Hypothalamus (tissue), 51 donors: ENCODE measurements at regions not wholly inside any gene's neighbourhood (a gene's known extent, or its start where the extent isn't known, plus 50 kb on each side); places are given as distances from the start of the nearest gene placed in this dataset.
"Not testable (repeated sequence)": the region's sequence is repeated elsewhere in the genome, so short reads cannot be mapped to it uniquely, and the experiment has no call there.

Source experiments
- DNase-seq, 51 donors: peaks; one replicate each; lab custom pipeline; 2025; lab: John Stamatoyannopoulos, UW

DNA sequence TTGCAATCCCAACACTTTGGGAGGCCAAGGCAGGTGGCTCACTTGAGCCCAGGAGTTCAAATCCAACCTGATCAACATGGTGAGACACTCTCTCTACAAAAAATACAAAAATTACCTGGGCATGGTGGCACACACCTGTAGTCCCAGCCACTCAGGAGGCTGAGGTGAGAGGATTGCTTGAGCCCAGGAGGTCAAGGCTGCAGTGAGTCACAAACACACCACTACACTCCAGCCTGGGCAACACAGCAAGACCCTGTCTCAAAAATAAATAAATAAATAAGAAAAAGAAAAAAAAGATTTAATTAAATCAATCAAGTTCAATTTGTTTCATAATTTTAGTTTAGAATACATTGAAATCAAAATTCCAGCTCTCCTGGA is 242.2 kb downstream of the LY86 start:
- DNase-seq: not testable (repeated sequence)

DNA sequence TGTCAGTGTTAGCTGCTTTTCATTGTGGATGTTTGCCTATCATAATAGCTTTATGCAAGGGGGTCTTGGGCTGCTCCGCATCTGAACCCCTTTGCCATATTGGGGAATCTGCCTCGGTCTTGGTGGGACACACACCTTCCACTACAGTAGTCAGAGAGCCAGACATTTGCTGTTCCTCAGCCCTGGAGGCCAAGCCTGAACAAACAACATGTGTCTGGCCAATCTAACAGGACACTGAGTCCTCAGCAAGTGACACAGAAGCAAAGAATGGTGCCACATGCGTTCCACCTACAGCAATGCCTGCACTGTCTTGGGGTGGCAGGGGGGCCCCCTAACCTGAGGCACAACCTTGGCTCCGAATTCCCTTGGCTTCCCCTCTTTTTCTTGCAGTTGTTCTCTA is 243.9 kb downstream of the LY86 start:
- no peak for DNase-seq

DNA sequence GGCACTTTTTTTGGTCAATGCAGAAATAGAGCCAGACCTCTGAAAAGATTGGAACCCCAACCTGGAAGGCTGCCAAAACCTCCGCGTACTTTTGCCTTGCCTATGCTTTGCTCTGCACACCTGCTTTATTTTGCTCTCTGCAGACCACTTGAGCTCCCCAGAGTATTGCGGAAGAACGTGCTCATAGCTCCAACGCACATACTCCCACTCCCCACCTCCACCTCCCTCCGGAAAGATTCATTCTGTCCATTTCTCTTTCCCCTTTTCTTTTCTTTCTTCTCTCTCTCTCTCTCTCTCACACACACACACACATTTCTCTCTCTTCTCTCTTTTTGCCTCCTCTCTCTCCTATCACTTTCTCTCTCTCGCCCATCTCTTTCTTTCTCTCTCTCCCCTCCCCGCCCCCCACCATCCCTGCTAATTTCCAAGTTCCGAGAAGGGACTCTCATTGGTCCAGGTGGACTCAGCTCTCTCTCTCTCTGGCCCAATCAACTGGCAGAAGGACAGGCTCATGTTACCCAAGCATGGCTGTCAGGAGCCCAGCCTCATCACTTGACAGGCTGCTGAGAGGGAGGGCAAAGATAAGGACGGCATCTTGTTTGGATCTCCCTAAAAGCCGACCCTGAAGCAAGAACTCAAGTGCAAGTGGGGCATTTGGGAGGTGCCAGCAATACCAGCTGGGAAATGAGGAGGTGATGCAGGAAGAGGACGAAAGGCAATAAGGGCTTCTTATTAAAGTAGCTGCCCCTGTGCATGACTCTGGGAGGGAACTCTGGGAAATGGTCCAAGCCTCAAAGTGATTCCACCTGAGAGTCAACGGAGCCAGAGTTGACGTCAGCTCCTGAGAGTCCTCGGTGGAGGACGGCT is 246.1 kb downstream of the LY86 start:
- DNase-seq: no peak

DNA sequence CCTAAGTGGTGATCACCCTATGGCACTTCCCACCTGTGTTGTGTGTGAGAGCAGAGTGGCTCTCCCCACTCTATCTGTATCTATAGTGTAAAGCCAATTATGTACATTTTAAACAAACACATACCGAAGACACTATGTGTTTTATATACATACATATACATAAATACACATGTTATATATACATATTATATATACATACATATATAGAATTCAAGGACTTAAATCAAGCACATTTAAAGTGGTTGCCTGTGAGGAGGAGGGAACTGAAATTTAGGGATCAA is 246.6 kb downstream of the LY86 start:
- no peak for DNase-seq

DNA sequence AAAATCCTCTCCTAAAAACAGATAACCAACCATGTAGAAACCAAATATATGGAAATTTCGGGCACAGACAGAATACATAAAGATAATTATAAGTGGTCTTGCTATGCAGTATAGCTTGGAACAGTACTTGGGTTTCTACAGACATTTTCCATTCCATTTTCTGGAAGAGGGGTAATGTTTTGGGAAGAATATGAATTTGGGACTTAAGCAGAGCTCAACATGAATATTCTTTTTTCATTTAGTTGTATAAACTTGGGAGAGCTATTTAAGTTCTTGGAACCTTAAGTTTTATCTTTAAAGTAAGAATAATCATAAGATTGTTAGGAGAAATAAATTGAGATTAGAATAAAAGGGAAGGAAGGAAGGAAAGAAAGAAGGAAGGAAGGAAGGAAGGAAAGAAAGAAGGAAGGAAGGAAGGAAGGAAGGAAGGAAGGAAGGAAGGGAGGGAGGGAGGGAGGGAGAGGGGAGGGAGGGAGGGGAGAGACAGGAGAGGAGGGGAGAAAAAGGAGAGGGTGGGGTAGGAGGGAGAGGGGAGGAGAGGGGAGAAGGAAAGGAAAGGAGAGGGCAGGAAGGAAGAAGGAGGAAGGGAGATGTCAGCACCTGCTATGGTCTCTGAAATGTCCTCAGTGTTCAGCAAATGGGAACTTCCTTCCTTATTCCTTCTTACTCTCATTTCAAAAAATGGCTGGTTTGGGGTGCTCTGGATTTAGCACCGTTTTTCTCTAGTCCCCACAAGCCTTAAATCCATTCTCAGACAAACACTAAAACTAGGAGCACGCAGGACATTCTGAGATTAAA is 248.3 kb downstream of the LY86 start:
- DNase-seq: no peak

DNA sequence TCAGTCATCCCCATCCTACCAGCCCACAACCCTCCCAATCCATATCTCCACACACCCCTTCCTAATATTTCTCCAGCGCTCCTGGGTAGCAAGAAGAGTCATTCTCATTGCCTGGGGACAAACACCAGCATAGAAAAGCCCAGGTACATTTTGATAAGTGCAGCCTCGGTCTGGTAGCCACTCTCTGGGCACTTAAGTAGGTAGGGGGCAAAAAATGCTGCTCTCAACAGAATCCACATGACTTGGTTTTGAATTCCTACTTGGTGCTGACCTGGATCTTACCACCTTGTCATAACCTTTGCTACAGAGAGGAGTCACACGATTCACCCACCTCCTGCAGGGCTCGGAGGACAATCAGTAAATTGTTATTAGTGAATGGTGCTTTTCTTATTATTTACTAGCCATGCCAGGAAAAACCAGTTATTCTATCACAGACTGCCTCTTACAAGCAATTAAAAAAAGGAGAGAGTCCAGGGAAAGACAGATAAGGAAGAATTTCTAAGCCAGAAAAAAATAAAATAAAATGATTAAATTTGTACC is 249.1 kb downstream of the LY86 start:
- DNase-seq: no peak

DNA sequence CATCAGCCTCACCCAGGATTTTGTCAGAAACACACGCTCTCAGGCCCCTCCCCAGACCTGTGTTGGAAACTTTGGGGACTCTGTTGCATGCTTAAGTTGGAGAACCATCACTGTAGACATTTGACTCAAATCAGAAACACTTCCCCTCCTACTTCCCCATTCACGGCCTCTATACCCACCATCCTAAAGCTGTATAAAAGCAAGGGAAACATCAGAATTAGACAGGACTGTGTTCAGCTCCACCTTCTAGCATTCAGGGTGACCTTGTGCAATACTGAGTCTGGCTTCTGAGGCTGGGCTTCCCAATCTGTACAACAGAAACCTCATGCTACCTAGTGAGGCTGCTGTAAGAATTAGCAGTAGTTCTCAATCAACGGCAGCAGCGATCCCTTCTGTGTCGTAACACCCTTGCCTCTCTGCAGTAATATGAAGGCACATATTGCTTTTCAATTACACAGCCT is 252.3 kb downstream of the LY86 start:
- DNase-seq: peak in 1 of 51 donors; percentile 4

DNA sequence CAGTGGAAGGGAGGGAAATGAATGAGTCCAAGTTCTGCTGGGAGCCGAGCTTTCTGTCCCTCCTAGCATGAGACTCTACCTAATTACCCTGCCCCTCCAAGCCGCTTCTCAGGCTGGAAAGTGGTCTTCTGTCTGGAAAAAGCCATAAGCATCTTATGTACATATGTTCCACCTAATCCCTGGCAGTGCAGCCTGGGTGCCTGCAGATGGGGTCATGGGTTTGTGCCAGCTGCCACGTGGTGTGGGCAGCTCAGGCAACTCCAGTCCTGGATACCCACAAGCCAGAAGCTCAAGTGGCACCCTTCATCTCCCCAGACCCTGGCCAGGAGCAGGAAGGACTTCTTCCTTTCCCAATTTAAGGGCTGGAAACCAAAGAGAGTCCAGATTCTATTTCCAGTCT is 253.1 kb downstream of the LY86 start:
- no peak for DNase-seq

DNA sequence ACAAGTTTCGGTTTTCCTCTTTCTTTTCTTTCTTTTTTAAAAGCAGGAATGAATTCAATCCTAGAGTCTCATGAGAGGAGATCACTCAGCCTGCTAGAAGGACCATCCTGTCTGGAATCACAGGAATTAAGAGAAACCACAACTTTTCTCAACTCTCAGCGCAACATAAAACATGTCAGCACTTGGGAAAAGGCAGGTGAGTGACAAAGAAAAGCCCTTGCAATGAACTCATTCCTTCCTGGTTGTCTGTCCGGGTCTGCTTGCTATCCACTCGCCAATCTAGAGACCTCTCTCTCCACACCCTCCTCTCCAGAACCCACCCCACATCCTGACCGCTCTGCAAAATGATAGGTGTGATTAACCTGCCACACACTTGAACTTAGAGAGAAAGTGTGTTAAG is 253.8 kb downstream of the LY86 start:
- DNase-seq: no peak

DNA sequence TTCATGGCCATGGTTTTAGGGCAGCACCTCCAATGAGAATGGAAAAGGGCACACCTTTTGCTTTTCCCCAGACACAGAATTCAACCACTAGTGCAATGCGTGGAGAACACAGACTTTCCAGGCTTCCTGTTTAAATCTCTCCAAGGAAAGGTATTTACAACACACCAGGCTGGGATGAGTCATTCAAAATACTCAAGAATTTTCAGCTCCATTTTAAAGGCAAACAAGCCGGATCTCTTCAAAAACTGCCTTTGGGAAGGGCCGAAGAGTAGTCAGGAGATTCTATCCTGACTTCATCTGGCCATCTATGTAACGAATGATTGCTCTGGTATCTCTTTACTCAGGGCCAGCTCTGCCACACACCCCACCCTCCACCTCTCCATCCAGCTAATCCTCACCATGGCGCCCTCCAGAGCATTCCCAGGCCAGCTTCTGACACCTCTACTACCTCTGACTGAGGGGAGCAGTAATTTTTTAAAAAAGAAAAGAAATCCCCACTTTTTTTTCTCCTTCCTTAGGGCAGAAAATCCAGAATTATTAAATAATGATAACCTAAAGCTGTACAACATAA is 254.6 kb downstream of the LY86 start:
- DNase-seq: no peak

DNA sequence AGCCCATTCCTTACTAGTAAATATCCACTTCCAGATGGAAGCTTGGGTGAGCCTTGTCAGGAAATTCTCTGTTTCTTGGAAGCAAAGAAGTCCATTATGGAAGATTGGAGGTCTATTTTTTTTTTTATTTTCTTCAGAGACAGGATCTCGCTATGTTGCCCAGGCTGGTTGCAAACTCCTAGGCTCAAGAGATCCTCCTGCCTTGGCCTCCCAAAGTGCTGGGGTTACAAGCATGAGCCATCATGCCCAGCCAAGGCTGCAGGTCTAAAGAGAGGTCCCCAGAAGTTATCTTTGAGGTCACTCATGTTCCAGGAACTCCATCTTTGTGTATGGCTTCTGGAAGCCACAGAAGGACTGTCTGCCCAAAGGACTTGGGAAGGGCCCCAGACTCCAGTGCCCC is 255.3 kb downstream of the LY86 start:
- DNase-seq: no peak

DNA sequence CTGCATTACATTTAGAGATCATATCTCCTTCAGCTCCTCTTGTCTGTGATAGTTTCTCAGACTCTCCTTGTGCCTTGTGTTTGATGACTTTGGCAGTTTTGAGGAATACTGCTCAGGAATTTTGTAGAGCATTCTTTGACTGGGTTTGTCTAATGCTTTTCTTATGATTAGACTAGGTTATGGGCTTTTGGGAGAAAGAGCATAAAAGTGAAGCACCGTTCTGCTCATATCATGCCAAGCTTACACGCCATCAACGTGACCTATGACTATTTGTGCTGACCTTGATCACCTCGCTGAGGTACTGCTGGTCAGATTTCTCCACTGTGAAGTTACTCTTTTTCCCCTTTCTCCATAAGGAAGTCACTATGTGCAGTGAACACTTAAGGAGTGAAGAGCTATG is 256.0 kb downstream of the LY86 start:
- DNase-seq: no peak

DNA sequence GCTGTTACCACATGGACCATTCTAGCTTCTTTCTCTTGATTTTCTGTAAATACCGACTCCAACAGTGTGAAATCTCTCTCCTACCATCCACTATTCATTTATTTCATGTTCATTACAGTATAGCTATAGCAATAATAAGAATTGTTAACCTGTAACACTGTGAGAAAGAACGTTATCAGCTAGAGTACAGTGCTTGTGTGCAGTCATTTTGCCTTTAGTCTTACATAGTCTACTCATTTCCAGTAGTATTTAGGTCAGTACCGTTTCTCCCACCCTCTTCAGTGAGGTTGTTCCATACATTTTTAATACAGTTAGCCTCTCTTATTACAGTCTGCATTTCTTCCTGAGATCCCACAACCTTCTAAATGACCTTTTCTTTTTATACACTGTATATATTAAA is 257.1 kb downstream of the LY86 start:
- DNase-seq: no peak

DNA sequence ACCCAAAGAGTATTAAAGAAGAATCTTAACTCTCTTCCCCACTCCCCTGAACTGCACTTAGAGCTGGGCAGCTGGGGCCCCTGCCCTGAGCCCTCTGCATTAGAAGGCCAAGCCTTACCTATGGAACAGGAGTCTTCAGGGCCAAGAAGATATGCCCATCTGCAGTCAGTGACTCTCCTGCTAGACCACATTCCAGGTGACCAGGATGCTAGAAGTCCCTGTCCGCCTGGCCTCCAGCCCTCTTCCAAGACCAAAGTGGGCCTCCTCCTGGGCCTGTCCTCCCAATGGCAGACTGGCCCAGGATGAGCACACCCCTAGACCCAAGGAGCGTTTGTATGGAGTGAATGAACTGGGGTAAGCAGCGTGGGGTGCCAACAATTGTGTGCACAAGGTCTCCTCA is 259.1 kb downstream of the LY86 start:
- DNase-seq: no peak

DNA sequence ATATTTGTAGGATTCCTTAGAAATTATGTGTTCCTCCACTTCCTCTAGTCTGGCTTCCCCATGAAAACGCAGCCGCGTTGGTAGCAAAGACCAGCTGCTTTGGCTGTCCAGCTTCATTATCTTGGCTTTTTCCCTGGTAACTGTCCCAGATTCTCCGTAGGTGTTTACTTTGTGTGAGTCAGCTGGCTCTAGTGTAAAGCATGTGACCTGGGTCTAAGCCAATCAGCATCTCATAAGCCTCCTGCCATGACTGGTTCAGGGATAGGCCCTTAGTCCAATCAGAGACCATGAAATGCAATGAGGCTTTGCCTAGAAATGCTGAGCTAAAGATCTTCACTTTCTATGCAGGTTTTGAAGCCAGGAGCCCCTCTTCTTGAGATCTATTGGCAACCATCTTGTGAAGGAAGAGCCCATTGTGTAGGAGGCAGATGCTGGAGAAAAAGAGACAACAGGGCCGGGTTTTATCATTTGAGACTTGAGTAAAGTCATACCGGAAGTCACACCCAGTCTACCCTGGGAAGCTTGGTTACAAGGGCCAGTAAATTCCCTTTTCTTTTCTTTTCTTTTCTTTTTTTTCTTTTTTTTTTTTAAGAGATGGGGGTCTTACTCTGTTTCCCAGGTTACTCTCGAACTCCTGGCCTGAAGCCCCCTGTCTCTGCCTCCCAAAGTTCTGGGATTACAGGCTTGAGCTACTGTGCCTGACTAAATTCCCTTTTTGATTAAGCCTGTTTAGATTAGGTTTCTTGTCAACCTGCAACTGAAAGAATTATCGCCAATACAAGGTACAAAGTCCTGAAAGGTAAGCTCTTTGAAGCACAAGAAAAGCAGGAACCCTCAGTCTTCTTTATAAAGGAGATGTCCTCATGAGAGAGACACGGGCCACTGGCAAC is 256.5 kb upstream of the RREB1 start:
- DNase-seq: peak in 7 of 51 donors; percentile 2 to 26 (median 16)

DNA sequence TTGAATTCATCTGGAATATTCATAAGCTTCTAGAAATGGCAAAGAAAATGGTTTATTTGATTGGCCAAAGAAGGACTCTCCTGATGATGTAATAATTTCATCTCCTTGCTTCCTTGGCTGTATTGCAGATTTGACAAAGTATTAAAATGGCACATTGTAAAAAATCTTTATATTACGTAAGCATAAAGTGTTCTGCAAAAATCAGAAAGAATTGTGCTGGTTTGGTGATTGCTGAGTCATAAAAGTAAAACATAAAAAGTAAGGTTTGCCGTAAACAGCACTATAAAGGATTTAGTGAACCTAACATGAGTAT is 255.9 kb upstream of the RREB1 start:
- no peak for DNase-seq

DNA sequence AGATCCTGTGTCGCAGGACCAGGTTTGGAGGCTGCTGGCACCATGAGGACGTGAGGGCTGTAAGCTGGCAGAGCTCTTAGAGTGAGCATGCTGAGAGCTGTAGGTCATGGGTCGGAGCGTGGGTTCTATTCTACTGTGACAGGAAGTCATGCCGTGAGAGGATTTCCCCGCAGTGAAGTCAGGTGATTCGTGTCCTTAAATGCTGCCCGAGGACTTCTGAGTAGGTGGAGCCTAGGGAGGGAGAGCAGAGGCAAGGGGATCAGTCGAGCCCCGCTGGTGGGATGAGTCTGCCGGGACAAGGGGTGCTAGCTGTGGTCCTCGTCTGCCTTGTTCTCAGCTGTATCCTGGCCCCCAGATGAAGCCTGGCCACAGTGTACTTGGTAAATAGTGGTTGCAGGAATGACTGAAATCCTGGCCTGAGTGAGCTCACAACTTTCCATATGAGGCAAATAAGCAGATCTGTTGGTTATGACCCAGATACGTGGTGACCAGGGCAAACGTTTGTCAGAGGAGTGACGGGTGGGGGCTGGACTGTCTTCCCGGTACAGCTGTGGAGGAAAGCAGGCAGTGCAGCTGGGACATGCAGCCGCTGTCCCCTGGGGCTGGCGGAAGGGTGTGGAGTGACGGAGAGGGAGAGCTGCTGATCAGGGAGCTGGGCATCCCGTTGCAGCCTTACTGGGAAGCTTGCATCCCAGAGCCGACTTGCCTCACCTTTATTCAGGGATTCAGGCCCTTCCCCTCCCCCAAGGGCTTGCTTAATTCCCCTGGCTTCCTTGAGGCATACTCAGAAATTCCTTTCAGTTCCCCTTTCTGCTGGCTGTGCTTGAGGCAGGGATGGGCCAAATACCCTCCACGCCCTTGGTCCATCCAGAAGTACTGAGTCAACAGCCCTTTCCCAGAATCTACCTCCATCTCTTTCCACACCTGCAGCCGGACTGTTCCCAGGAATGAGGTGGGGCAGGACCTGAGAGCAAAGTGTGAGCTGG is 250.9 kb upstream of the RREB1 start:
- peak in 11 of 51 donors; percentile 3 to 34 (median 16) for DNase-seq

DNA sequence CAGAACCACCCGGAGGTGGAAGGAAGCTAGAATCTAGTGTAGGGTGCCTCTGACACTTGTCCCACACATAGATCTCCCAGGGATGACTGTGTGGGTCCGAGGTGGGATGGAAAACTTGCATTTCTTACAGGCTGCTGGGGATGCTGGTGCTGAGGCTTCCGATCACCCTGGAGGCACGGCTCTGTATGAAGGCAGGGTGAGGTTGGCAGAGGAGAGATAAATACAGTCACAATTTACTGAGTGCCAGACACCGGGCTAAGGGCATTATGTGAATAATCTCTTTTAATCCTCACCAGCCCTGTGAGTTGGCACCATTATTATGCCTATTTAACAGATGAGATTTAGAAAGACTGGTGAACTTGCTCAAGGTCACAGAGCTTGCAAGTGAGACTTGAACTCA is 250.2 kb upstream of the RREB1 start:
- DNase-seq: no peak

DNA sequence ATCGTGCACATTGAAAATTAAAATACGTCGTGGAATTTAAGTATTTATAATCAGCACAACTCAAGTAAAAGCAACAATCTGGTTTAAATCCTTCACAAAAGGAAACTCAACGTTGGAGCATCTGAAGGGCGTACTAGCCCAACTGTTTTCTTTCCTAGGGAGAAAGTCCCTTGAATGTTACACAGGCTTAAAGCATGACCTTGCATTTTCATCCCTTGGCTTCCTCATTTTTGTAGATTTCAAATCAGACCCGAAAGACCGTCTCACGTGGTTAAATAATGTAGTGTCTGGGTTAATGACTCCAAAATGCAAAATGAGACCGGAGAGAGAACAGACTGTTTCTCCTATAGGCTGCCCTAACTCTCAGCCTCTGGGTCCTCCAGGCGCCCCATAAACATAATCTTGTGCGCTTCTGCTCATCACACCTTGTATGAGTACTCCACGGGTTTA is 249.2 kb upstream of the RREB1 start:
- no peak for DNase-seq
